ENCODE measurements at regions not wholly inside any gene's neighbourhood (a gene's known extent, or its start where the extent isn't known, plus 50 kb on each side); places are given as distances from the start of the nearest gene placed in this dataset.

DNA sequence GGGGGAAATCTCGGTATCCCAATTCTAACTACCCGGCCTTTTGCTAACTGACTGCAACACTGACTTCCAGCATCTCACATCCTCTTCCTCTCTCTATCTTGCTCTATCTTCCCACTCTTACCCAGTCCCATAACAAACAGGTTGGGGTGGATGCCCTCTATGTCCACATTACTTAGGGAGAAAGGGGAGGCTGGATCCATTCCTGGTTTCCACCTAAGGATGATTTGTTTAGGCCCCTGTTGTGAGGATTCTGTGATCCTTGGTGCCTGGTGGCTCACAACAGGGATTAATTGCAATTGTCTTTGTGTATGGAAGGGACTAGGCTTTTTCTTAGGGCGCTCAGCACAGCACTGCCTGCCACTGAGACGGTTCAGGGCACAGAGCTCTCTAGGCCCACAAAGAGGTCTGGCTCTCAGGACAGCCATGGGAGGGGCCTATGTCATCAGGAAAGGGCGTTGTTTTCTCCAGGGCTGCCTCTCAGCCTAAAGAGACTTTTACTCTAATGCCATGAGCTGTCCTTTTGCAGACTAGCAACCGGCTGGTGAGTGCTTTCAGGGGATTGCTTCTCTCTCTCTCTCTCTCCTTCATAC, 612.1 kb upstream of the SALL1 start:
- H3K9me3 Mint-ChIP-seq (ENCODE audit: unreplicated experiment) = peaks cover 6% of the 10 kb centered on the region
- peak overlapping the region; percentile 87 for H3K27ac Mint-ChIP-seq (ENCODE audit: unreplicated experiment)
- H3K4me1 Mint-ChIP-seq (ENCODE audit: low read depth, unreplicated experiment) = peaks cover 51% of the 10 kb centered on the region
- peaks cover 3% of the 10 kb centered on the region for H3K27me3 Mint-ChIP-seq (ENCODE audit: unreplicated experiment)
- DNase-seq = peak; percentile 59
- H3K36me3 Mint-ChIP-seq (ENCODE audit: unreplicated experiment) = no peaks in the 10 kb centered on the region
- TF ChIP-seq, protein P1, sequence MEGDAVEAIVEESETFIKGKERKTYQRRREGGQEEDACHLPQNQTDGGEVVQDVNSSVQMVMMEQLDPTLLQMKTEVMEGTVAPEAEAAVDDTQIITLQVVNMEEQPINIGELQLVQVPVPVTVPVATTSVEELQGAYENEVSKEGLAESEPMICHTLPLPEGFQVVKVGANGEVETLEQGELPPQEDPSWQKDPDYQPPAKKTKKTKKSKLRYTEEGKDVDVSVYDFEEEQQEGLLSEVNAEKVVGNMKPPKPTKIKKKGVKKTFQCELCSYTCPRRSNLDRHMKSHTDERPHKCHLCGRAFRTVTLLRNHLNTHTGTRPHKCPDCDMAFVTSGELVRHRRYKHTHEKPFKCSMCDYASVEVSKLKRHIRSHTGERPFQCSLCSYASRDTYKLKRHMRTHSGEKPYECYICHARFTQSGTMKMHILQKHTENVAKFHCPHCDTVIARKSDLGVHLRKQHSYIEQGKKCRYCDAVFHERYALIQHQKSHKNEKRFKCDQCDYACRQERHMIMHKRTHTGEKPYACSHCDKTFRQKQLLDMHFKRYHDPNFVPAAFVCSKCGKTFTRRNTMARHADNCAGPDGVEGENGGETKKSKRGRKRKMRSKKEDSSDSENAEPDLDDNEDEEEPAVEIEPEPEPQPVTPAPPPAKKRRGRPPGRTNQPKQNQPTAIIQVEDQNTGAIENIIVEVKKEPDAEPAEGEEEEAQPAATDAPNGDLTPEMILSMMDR (IDR thresholded peaks at IDR 0.05; ENCODE audit: partially characterized antibody, unreplicated experiment) = no peak
- H3K4me3 Mint-ChIP-seq (ENCODE audit: unreplicated experiment) = peak overlapping the region; percentile 9

DNA sequence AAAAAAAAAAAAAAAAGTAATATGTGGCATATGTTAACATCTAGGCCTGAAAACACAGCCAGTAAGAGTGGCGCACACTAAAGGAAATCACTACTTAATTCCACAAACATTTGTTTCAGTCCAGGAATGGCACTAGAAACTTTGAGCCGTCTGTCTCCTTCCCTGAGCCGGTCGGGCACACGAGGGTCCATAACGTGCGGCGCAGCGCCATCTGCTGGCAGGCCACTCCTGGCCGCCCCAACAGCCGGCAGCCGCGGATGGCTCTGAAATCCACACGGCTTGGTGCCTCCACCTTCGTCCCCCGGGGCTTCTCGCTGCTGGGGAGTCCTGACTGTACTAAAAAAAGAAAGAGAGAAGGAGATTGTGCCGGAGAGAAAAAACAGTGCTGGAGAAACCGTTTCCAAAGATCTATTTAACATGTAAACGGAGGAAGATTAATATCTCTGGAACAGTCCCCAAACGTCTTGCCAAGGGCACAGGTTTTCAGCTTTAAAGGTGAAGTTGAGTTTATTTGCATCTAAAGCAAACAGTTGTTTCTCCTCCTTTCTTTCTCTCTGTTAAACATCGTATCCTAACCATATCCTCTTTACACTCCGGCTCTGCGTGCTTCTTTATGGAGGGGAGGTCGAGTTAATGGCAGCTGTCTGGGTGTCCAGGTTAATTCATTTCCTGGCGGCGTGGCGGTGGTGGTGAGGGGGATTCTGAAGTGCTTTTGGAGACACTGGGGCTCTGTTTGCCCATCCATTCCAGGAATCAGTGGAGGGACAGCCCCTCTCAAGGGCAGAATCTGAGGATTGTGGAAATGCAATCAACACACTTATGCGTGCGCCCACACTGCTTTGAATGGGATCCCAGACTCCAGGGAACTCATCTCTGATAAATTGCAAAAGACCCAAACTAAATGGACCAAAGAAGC, 611.3 kb upstream of the SALL1 start:
- H3K4me1 Mint-ChIP-seq (ENCODE audit: low read depth, unreplicated experiment) = peaks cover 58% of the 10 kb centered on the region
- H3K36me3 Mint-ChIP-seq (ENCODE audit: unreplicated experiment) = no peaks in the 10 kb centered on the region
- peak overlapping the region; percentile 87 for H3K27ac Mint-ChIP-seq (ENCODE audit: unreplicated experiment)
- H3K4me3 Mint-ChIP-seq (ENCODE audit: unreplicated experiment) = peak overlapping the region; percentile 55
- H3K27me3 Mint-ChIP-seq (ENCODE audit: unreplicated experiment) = peaks cover 3% of the 10 kb centered on the region
- peak; percentile 93 for DNase-seq
- TF ChIP-seq, protein P1 (IDR thresholded peaks at IDR 0.05; ENCODE audit: partially characterized antibody, unreplicated experiment) = peak; percentile 93
- H3K9me3 Mint-ChIP-seq (ENCODE audit: unreplicated experiment) = peaks cover 6% of the 10 kb centered on the region

DNA sequence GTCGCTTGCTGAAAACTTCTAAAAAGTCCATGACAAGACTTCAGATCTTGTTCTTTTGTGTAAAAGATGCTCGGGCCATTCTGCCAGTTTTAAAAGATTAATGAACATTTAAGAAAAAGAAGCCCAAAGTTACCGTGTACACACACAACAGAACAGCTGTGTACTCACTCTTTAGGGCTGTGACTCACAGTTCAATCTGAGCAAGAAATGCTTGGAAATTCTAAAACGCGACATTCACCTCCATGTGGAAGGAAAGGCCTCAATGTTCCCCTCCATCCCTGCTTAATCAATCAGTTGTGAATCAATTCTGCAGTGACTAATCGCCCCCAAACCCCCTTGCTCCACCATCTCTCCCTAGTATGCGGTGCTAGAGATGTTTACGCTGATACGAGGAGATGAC, 609.9 kb upstream of the SALL1 start:
- Mint-ChIP-seq H3K36me3 (ENCODE audit: unreplicated experiment) (no peaks in the 10 kb centered on the region), H3K9me3 (ENCODE audit: unreplicated experiment) (peaks cover 6% of the 10 kb centered on the region), H3K4me3 (ENCODE audit: unreplicated experiment) (no peak overlapping the region), H3K27ac (ENCODE audit: unreplicated experiment) (peak overlapping the region; percentile 7), H3K27me3 (ENCODE audit: unreplicated experiment) (peaks cover 3% of the 10 kb centered on the region), H3K4me1 (ENCODE audit: low read depth, unreplicated experiment) (peaks cover 59% of the 10 kb centered on the region)
- TF ChIP-seq, protein P1 (IDR thresholded peaks at IDR 0.05; ENCODE audit: partially characterized antibody, unreplicated experiment) = no peak
- DNase-seq = no peak

DNA sequence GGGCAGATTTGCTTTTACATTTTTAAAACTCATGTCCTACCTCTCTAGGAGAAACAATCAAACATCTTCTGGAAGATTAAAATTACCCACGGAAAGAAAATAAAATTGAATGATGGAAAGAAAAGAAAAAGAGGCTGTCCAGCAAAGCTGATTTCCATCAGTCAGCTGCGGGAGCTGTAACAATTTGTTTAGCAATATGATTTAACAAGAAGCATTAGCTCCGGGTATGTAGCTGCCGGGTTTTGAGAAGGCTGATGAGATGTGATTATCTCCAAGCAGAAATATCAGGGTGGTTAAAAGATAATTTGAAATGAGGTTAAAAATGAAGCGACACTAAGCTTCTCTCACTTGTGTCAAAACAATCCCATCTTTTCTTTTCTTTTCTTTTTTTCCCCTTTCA, 608.9 kb upstream of the SALL1 start:
- no peak overlapping the region for H3K4me3 Mint-ChIP-seq (ENCODE audit: unreplicated experiment)
- no peaks in the 10 kb centered on the region for H3K36me3 Mint-ChIP-seq (ENCODE audit: unreplicated experiment)
- H3K4me1 Mint-ChIP-seq (ENCODE audit: low read depth, unreplicated experiment) = peaks cover 66% of the 10 kb centered on the region
- TF ChIP-seq, protein P1 (IDR thresholded peaks at IDR 0.05; ENCODE audit: partially characterized antibody, unreplicated experiment) = no peak
- H3K9me3 Mint-ChIP-seq (ENCODE audit: unreplicated experiment) = peaks cover 6% of the 10 kb centered on the region
- no peak overlapping the region for H3K27ac Mint-ChIP-seq (ENCODE audit: unreplicated experiment)
- H3K27me3 Mint-ChIP-seq (ENCODE audit: unreplicated experiment) = peaks cover 3% of the 10 kb centered on the region
- DNase-seq = no peak

DNA sequence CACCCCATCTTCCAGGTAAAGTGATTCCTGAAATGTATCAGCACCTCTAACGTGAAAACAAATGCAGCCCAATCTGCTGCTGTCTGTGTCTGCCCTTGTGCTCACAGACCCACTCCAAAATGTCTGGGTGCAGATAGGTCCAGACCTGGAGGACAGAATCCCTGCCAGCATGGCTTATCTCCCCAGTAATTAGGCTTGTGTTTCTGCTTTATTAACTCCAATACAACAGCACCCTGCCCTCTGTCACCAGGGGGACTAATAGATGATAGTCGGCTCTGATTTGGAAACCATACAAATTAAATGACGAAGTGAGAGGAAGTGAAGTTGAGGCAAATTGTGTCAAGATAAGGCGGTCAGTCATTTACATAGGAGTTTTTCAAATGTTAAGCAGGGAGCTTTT, 608.3 kb upstream of the SALL1 start:
- no peak overlapping the region for H3K4me3 Mint-ChIP-seq (ENCODE audit: unreplicated experiment)
- H3K27ac Mint-ChIP-seq (ENCODE audit: unreplicated experiment) = peak overlapping the region; percentile 44
- peaks cover 73% of the 10 kb centered on the region for H3K4me1 Mint-ChIP-seq (ENCODE audit: low read depth, unreplicated experiment)
- H3K27me3 Mint-ChIP-seq (ENCODE audit: unreplicated experiment) = peaks cover 3% of the 10 kb centered on the region
- peaks cover 6% of the 10 kb centered on the region for H3K9me3 Mint-ChIP-seq (ENCODE audit: unreplicated experiment)
- TF ChIP-seq, protein P1 (IDR thresholded peaks at IDR 0.05; ENCODE audit: partially characterized antibody, unreplicated experiment) = no peak
- no peak for DNase-seq
- H3K36me3 Mint-ChIP-seq (ENCODE audit: unreplicated experiment) = no peaks in the 10 kb centered on the region

Measured in glutamatergic neuron (in vitro differentiated cells).